ENCODE measurements at regions not wholly inside any gene's neighbourhood (a gene's known extent, or its start where the extent isn't known, plus 50 kb on each side); places are given as distances from the start of the nearest gene placed in this dataset.
A peak's percentile ranks its signal among the peaks of the same experiment; 100 is the strongest.

GRCh38 chr20:34163307-34163706 lies 51.3 kb upstream of the EIF2S2 start:
- no peak for DNase-seq

GRCh38 chr20:34164381-34164984 lies 52.4 kb upstream of the EIF2S2 start:
- no peak for DNase-seq

GRCh38 chr20:34165018-34165619 lies 53.1 kb upstream of the EIF2S2 start:
- DNase-seq, result no peak

- DNase-seq, result no peak
Measured at GRCh38 chr20:34171640-34172039, 59.6 kb upstream of the EIF2S2 start.

- no peak for DNase-seq
Measured at GRCh38 chr20:34172926-34173325, 60.9 kb upstream of the EIF2S2 start.

GRCh38 chr20:34175079-34175478 lies 63.0 kb upstream of the EIF2S2 start:
- DNase-seq, result no peak

- DNase-seq, result no peak
Measured at GRCh38 chr20:34175879-34176278, 63.8 kb upstream of the EIF2S2 start.

- DNase-seq, result no peak
Measured at GRCh38 chr20:34177052-34177451, 64.2 kb upstream of the ASIP start.

GRCh38 chr20:34179637-34180360 lies 61.4 kb upstream of the ASIP start:
- no peak for DNase-seq

- DNase-seq, result no peak
Measured at GRCh38 chr20:34180460-34181120, 60.6 kb upstream of the ASIP start.

GRCh38 chr20:34181484-34181883 lies 59.7 kb upstream of the ASIP start:
- no peak for DNase-seq

- no peak for DNase-seq
Measured at GRCh38 chr20:34185766-34186620, 55.2 kb upstream of the ASIP start.

GRCh38 chr20:34189572-34190163 lies 51.6 kb upstream of the ASIP start:
- no peak for DNase-seq

- DNase-seq, result no peak
Measured at GRCh38 chr20:34190262-34190661, 51.0 kb upstream of the ASIP start.

- DNase-seq, result peak; percentile 45 to 65
Measured at GRCh38 chr20:34190679-34191090, 50.5 kb upstream of the ASIP start.
